Chondrocyte (in vitro differentiated cells): ENCODE measurements at regions not wholly inside any gene's neighbourhood (a gene's known extent, or its start where the extent isn't known, plus 50 kb on each side); places are given as distances from the start of the nearest gene placed in this dataset.

Experiments
- DNase-seq: peaks from one replicate; pipeline ENCODE4 v3.0.0; 2021; ENCODE audit warnings: mixed read lengths, low spot score
- H3K27ac Mint-ChIP-seq: one replicate; pipeline ENCODE4 v1.8.0; 2021; ENCODE audit warnings: mild to moderate bottlenecking, moderate library complexity, mixed read lengths; ENCODE audit not compliant: unreplicated experiment
- H3K27me3 Mint-ChIP-seq: 2 replicates; pipeline ENCODE4 v1.8.0; 2021; ENCODE audit warnings: low read depth, mixed read lengths
- H3K36me3 Mint-ChIP-seq: 2 replicates; pipeline ENCODE4 v1.8.0; 2021; ENCODE audit warnings: low read depth, mixed read lengths
- H3K4me1 Mint-ChIP-seq: 2 replicates; pipeline ENCODE4 v1.8.0; 2021; ENCODE audit warnings: low read depth, mild to moderate bottlenecking, mixed read lengths
- H3K4me3 Mint-ChIP-seq: one replicate; pipeline ENCODE4 v1.8.0; 2021; ENCODE audit warnings: mild to moderate bottlenecking, moderate library complexity, mixed read lengths; ENCODE audit not compliant: unreplicated experiment
- H3K9me3 Mint-ChIP-seq: 2 replicates; pipeline ENCODE4 v1.8.0; 2021; ENCODE audit warnings: low read depth, mixed read lengths
- CTCF ChIP-seq: fragments of 200-600 bp; sonication (generic); IDR thresholded peaks from 2 replicates; pipeline ENCODE4 v1.5.0; 2021; ENCODE audit warnings: antibody characterized with exemption, mild to moderate bottlenecking, moderate library complexity

GRCh38 chr21:20603236-20603635 lies 395.0 kb upstream of the NCAM2 start:
- Mint-ChIP-seq H3K4me3 (no peak overlapping the region), H3K36me3 (peaks cover 5% of the 10 kb centered on the region), H3K9me3 (peaks cover 14% of the 10 kb centered on the region), H3K27ac (no peak overlapping the region), H3K4me1 (no peaks in the 10 kb centered on the region), H3K27me3 (peaks cover 2% of the 10 kb centered on the region)
- TF ChIP-seq CTCF = no peak
- no peak for DNase-seq

GRCh38 chr21:20611008-20611407 lies 387.2 kb upstream of the NCAM2 start:
- Mint-ChIP-seq H3K36me3 (peaks cover 5% of the 10 kb centered on the region), H3K4me3 (no peak overlapping the region), H3K27me3 (peaks cover 2% of the 10 kb centered on the region), H3K9me3 (peaks cover 13% of the 10 kb centered on the region), H3K27ac (no peak overlapping the region), H3K4me1 (no peaks in the 10 kb centered on the region)
- DNase-seq = no peak
- TF ChIP-seq CTCF = no peak

- Mint-ChIP-seq H3K27ac (no peak overlapping the region), H3K4me3 (no peak overlapping the region), H3K4me1 (no peaks in the 10 kb centered on the region), H3K27me3 (no peaks in the 10 kb centered on the region), H3K9me3 (no peaks in the 10 kb centered on the region), H3K36me3 (no peaks in the 10 kb centered on the region)
- no peak for DNase-seq
- no peak for TF ChIP-seq CTCF
These were observed 384.6 kb upstream of the NCAM2 start for GRCh38 chr21:20613654-20614053.

- H3K4me1 Mint-ChIP-seq = no peaks in the 10 kb centered on the region
- H3K36me3 Mint-ChIP-seq = no peaks in the 10 kb centered on the region
- no peak overlapping the region for H3K27ac Mint-ChIP-seq
- no peak for TF ChIP-seq CTCF
- DNase-seq = no peak
- no peak overlapping the region for H3K4me3 Mint-ChIP-seq
- H3K9me3 Mint-ChIP-seq = no peaks in the 10 kb centered on the region
- H3K27me3 Mint-ChIP-seq = no peaks in the 10 kb centered on the region
These were observed 381.1 kb upstream of the NCAM2 start for GRCh38 chr21:20617130-20617529.

GRCh38 chr21:20618878-20619277 lies 379.3 kb upstream of the NCAM2 start:
- Mint-ChIP-seq H3K27ac (no peak overlapping the region), H3K4me1 (no peaks in the 10 kb centered on the region), H3K4me3 (no peak overlapping the region), H3K9me3 (peaks cover 3% of the 10 kb centered on the region), H3K36me3 (no peaks in the 10 kb centered on the region), H3K27me3 (no peaks in the 10 kb centered on the region)
- DNase-seq = no peak
- TF ChIP-seq CTCF = no peak
